ENCODE measurements at regions not wholly inside any gene's neighbourhood (a gene's known extent, or its start where the extent isn't known, plus 50 kb on each side); places are given as distances from the start of the nearest gene placed in this dataset.
A peak's percentile ranks its signal among the peaks of the same experiment; 100 is the strongest.

DNA sequence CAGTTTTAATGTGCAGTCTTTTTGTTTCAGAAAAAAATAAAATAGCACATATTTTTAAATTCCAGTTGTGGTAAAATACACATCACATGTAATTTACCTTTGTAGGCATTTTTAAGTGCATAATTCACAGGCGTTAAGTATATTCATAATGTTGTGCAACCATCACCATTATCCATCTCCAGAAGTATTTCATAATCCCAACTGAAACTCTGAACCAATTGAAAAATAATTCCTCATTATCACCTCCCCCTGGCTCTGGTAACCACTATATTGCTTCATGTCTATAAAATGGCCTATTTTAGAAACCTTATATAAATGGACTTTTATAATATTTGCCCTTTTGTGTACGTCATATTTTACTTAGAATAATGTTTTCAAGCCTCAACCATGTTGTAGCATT lies 756.5 kb upstream of the KLHL1 start:
- no peak for DNase-seq
- intact Hi-C loops (cut with DNase I): no loop called here
- no peak for ATAC-seq (ENCODE audit: poor library complexity)

DNA sequence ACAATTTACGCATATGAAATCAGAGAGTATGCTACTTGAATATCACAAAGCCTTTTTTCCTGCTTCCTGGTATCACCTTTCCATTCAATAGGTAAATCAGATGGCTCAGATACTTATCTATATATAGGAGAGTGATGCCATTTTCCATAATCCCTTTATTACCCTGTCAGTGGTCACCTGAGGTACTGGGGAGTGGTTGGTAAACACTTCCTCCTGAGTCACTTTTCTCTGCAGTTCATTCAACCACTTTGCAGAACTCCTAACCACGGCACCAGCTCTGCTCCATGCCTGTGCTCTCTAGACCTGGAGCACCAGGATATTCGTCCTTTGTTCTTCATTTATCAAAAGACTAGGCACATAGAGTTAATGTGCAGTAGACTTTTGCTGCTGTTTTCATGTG lies 748.5 kb upstream of the KLHL1 start:
- DNase-seq: no peak
- intact Hi-C loops (cut with DNase I): no loop called here
- ATAC-seq (ENCODE audit: poor library complexity): no peak

DNA sequence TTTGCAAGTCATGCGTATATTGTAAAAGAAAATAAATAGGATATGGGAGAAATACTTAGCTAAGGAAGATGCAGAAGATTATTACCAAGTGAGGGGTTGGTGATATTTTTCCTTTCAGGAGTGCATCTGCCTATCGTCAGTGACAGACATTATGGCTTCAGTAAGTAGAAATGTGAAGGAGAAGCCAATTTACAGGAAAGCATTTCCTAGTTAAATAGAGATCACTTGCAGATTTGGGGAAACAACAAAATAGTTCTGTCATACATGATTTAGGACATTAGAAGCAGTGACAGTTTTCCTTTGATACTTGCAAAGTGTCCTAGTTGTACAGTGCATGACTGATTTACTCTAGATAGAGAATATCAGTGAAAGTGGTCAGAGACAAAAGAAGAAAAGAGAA lies 747.8 kb upstream of the KLHL1 start:
- ATAC-seq (ENCODE audit: poor library complexity) (no peak), DNase-seq (no peak)
- intact Hi-C loops (cut with DNase I): no loop called here

DNA sequence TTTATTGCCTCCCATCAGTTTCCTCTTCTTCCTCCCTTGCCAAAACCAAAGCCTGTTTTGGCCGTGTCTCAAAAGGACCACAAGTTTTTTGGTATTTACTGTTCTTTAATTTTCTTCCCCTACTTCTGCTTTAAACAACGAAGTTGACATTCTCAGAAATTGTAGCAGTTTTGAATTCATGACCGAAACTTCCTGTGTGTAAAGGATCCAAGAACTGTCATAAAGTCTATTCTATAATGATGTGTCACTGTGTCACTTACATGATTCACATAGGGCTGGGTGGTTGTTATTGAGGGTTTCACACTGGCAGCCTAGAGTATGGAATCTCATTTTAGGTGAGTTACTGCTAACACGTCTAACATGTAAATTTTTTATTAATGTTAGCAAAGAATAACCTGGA lies 741.0 kb upstream of the KLHL1 start:
- DNase-seq (no peak), ATAC-seq (ENCODE audit: poor library complexity) (no peak)
- intact Hi-C loops (cut with DNase I): no loop called here

DNA sequence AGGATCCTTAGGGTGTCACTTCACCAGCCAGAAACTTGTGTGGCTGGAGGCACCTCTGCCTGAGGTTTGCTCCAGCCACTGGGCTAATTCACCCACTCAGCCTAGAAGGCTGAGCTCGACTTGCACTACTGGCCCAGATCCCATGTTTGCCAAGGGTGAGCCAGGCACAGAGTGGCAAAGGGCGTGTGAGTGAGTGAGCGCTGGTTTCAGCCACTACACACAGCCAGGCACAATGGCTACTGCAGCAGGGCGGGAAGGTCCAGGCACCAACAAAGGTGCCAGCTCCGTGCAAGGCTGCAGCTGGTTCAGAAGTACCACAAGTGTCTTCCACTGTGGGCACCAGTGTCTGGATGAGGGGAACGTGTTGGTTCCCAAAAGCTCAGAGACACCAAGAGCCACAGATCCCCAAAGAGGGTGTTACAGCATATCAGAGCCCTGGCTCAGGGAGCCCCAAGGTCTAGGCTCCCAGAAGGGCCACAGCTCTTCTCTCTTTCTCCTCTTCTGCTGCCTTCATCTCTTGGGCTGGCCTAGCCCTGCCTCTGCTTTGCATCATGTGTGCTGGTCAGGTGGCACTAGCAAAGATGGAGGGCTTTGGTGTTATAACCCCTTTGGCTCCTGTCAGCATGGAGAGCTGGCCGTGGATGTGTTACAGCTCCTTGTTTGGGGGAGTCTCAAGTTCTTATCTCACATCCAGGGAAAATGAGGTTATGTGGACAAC lies 736.3 kb upstream of the KLHL1 start:
- intact Hi-C loops (cut with DNase I): no loop called here
- ATAC-seq (ENCODE audit: poor library complexity) (no peak), DNase-seq (no peak)

DNA sequence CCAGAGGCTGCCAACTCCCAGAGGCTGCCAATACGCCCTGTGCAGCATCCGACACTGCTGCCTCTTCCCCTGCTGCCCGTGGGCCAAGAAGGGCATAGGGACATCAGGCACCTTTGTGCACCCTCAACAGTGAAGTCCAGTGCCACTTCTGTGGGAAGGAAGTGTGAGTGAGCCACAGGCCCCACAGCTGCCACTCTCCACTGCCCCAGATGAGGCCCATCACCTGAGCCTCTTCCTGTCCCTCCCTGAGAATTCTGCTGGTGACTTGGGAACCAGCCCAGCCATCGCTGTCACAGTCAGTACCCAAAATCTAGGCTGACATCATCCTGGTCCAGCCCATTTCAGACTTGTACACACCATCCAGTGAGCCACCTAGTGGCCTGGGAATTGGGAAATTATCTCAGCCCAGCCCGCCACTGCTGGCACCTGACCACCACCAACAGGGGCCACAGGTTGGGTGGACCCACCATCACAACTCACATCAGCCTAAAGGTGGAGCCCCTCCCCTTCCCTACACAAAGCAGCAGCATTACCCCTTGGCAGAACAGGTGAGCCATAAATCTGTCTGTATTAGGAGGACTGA lies 733.9 kb upstream of the KLHL1 start:
- DNase-seq: no peak
- intact Hi-C loops (cut with DNase I): no loop called here
- no peak for ATAC-seq (ENCODE audit: poor library complexity)

DNA sequence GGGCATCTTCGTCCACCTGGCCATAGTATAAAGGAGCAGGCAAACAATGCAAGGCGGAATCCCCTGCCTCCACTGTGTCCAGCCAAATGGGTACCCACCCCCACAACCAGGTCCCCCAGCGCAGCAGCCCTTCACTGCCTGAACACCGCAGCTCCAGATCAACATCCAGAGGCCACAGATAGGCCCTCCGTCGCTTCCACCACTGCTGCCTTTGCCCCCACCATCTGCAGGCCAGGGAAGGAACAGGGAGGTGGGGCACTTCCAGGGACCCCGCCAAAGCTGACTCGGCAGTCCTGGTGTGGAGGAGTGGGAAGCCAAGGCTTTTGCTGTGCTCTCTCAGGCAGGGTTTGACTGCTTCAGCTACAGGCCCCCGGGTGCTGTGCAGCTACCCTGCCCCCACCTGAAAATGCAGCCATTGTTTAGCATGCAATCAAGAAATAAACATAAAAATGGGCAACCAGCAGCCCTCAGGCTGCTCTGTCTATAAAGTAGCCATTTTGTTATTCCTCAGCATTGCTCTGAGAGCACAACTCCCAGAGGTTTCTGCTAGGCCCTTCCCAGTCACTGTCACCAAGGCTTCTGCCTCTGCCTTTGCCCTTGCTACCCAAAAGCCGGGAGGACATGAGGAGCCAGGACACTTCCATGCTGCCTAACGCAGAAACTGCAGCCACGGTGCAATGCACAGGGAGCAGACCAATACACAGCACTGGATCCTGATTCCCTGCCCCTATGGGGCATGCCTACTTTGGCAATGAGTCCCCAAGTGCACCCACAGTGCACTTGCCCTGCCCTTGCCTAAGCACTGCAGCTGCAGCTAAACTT lies 733.2 kb upstream of the KLHL1 start:
- intact Hi-C loops (cut with DNase I): no loop called here
- ATAC-seq (ENCODE audit: poor library complexity): no peak
- DNase-seq: peak; percentile 12

DNA sequence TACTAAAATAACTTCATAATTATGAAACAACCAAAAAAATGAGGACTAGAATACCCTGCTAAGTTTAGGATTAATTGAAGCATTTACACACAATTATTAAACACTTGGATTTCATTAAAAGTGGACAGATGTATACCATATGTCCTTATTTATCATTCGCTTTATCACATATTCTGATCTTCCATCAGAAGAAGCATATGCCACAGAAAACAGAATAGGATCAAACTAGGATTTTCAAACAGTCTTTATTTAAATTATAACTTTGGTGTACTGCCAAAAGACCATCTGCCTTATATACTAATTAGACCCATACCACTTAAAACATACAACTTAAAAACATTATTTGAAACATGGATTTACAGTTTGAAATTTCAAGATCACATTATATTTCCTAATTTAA lies 727.1 kb upstream of the KLHL1 start:
- intact Hi-C loops (cut with DNase I): no loop called here
- ATAC-seq (ENCODE audit: poor library complexity) (no peak), DNase-seq (no peak)

DNA sequence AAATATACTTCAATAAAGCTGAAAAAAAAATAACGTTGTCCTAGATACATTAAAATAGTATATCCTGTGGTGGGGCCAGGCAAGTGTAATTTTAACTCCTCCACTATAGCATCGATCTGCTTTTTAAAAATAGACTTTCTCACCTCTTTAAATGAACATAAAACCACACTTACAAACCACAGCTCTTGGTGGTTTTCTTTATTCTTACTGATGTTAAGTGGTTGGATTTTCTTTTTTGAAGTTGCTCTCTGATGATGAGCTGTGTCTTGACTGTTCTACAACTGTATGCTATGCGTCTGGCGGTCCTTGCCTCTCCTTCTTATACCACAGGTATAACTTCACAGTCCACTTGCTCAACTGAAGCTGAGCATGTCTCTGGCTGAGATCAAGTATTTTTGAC lies 721.5 kb upstream of the KLHL1 start:
- intact Hi-C loops (cut with DNase I): no loop called here
- no peak for DNase-seq
- ATAC-seq (ENCODE audit: poor library complexity): no peak

DNA sequence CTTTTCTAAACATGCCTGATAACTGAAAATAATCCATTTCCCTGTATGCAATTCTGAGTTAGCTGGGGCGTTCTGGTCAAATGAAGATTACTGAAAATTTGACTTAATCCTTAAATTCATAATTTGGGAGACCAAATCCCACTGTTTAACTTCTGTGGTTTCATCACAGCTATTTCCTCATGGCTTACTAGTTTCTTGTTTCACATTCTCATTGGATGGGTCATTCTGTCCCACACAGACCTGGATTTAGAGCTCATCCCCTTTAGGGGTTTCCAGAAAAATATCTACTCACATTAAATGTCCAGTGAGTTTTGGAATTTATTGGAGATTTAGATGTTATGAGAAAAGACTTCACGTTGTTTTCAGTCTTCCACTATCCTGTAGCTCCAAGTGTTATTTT lies 709.3 kb upstream of the KLHL1 start:
- intact Hi-C loops (cut with DNase I): no loop called here
- DNase-seq (no peak), ATAC-seq (ENCODE audit: poor library complexity) (no peak)

DNA sequence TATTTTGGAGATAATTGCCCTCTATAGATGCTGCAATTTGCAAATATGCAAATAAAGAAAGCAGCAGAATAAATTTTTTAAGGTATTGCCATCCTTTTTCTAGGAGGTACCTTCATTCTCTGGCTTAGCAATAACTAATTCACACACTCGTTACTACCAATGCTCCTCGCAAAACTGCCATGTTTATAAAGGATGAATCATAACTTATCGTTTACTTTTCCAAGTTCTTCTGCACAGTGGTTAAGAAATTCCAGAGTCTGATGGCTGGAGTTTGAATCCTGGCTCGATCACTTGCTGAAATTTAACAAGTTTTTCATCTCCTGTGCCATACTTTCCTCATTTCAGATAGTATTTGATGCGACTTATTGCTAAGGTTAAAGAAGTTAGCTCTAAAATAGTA lies 708.6 kb upstream of the KLHL1 start:
- intact Hi-C loops (cut with DNase I): no loop called here

DNA sequence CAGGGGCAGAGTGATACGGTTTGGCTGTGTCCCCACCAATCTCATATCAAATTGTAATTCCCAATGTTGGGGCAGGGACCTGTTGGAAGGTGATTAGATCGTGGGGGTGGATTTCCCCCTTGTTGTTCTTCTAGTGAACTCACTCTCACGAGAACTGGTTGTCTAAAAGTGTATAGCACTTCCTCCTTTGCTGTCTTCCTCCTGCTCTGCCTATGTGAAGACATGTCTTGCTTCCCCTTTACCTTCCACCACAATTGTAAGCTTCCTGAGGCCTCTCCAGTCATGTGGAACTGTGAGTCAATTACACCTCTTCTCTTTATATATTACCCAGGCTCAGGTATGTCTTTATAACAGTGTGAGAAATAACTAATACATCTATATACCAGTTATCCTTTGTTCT lies 706.4 kb upstream of the KLHL1 start:
- DNase-seq (no peak), ATAC-seq (ENCODE audit: poor library complexity) (no peak)
- intact Hi-C loops (cut with DNase I): no loop called here

More for the DNA sequence above, 708.6 kb upstream of the KLHL1 start:
- no peak for DNase-seq
- ATAC-seq (ENCODE audit: poor library complexity): no peak

DNA sequence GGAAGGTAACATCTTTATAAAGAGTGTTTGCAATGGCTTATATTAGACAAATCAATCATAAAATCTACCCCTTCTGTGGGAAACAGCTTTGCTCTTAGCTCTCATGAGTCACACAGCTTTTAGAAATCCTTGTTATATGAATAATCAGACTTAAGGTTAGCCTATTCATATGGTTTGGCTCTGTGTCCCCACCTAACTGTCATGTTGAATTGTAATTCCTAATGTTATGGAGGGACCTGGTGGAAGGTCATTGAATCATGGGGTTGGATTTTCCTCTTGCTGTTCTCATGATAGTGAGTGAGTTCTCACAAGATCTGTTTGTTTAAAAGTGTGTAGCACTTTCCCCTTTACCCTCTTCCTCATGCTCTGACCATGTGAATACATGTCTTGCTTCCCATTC lies 704.2 kb upstream of the KLHL1 start:
- intact Hi-C loops (cut with DNase I): no loop called here
- DNase-seq (no peak), ATAC-seq (ENCODE audit: poor library complexity) (no peak)

DNA sequence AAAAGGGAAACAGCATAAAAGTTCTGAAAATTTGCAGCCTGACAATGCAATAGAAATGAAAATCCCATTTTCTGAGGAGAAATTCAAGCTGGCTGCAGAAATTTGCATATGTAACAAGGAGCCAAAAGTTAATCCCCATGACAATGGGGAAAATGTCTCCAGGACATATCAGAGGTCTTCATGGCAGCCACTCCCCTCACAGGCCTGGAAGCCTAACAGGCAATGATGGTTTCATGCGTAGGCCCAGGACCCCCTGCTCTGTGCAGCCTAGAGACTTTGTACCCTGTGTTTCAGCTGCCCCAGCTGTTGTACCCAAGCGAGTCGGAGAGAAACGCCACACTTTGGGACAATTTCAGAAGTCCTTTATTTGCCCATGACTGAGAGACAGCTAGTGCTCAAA lies 701.3 kb upstream of the KLHL1 start:
- no peak for DNase-seq
- ATAC-seq (ENCODE audit: poor library complexity): no peak
- intact Hi-C loops (cut with DNase I): no loop called here

DNA sequence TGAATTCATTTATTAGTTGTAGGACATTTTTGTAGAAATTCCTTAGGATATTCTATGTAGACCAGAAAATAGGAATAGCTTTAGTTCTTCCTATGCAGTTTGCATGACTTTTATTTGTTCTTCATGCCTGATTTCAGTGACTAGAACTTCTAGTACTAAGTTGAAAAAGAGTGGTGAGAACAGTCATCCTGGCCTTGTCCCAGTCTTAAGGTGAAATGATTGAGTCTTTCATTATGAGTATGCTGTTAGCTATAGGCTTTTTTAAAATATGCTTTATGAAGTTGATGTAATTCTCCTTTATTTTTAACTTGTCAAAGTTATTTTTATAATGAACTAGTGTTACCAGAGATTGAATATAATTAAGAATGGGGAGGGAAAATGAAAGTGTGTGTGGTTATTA lies 690.1 kb upstream of the KLHL1 start:
- ATAC-seq (ENCODE audit: poor library complexity): no peak
- intact Hi-C loops (cut with DNase I): no loop called here
- no peak for DNase-seq

DNA sequence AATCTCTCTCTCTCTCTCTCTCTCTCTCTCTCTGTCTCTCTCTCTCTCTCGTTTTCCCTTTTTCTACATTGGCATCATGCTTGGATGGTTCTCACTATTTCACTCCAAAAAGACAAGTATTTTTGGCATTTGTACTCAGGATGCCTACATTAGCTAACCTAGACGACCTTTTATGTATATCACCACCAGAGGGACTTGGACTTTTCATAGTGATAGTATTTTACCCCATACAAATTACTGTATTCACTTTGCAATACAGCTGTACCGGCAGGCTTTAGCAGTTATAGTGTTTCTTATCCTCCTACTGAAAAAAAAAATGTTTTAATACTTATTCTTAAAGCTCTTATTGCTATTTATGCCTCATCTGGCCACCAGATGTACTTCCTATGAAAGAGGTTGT lies 687.2 kb upstream of the KLHL1 start:
- DNase-seq (no peak), ATAC-seq (ENCODE audit: poor library complexity) (no peak)
- intact Hi-C loops (cut with DNase I): no loop called here

DNA sequence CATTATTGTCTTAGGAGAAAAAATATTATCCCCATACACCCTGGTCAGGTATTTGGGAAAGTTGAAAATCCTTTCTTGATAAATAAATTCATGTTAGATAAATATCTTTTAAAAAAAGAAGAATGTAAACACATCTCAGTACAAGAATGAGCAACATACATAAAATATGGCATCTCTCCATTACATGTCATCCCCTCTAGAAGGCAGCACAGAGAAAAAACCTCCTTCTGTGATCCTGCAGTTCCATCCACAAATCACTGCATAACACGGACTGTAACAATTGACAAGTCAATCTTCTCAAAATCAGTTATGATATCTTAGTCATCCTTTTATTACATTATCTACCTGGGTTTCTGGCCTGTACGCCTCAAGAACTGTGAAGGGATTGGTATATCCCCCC lies 683.9 kb upstream of the KLHL1 start:
- no peak for DNase-seq
- no peak for ATAC-seq (ENCODE audit: poor library complexity)
- intact Hi-C loops (cut with DNase I): no loop called here

DNA sequence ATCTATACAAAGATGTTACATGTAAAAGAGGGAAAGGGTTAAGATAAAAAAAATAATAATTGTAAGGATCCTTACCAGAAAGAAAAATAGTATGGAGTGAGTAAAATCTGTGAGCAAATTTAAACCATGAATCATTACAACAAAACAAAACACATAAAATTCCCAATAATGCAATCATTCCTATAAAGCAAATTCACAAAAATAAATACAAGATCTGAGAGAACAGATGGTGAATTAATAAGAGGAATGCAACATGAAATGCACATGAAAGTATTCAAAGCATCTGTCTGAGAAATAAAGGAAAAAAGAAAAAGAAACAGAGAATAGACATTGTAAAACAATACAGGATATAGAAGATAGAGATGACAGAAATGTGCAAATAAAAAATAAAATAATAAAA lies 681.5 kb upstream of the KLHL1 start:
- no peak for DNase-seq
- intact Hi-C loops (cut with DNase I): no loop called here
- no peak for ATAC-seq (ENCODE audit: poor library complexity)

DNA sequence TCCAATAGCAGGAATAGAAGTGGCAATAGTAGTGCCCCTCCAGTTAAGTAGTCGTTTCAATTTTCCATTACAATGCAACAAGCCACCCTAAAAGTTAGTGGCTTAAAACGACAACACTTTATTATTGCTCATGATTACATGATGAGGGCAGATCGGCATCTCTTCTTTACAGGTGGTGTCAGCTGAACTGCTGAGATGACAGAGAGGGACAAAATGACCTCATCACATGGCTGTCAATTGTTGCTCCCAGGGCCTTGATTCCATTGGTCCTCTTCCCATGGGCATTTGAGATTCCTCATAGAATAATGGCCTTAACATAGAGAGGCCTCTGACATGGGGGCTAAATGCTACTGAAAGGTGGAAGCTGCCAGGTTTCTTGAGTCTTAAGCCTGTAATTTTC lies 679.8 kb upstream of the KLHL1 start:
- intact Hi-C loops (cut with DNase I): no loop called here
- ATAC-seq (ENCODE audit: poor library complexity) (no peak), DNase-seq (no peak)
